SK-N-SH (cell line): ENCODE measurements at regions not wholly inside any gene's neighbourhood (a gene's known extent, or its start where the extent isn't known, plus 50 kb on each side); places are given as distances from the start of the nearest gene placed in this dataset.

Source experiments
- CTCF ChIP-seq: fragments of 200-600 bp; sonication (generic); IDR thresholded peaks from 2 replicates; pipeline ENCODE4 v1.6.1; 2017; ENCODE audit warnings: antibody characterized with exemption, mild to moderate bottlenecking, moderate library complexity
- EP300 ChIP-seq, 2 experiments: IDR thresholded peaks; 2 replicates each; pipeline versions ENCODE4 v1.4.0 to v1.6.1; 2012; ENCODE audit warnings: borderline replicate concordance in 1 of 2, low read depth in 1 of 2, low read length in 1 of 2
- FOXJ3 ChIP-seq: sonication (generic); formaldehyde crosslinking; IDR thresholded peaks from 2 replicates; pipeline ENCODE4 v1.5.1; 2020; ENCODE audit warnings: mild to moderate bottlenecking, missing genetic modification reagents
- JUND ChIP-seq: IDR thresholded peaks from 2 replicates; pipeline ENCODE4 v1.4.0; 2012
- MAX ChIP-seq: IDR thresholded peaks from 2 replicates; pipeline ENCODE4 v1.4.0; 2012; ENCODE audit warnings: low read depth
- RAD21 ChIP-seq: IDR thresholded peaks from 2 replicates; pipeline ENCODE4 v1.6.1; 2012; ENCODE audit warnings: mild to moderate bottlenecking, low read length
- RCOR1 ChIP-seq: fragments of 150-350 bp; IDR thresholded peaks from 2 replicates; pipeline ENCODE4 v1.6.1; 2017; ENCODE audit warnings: antibody characterized with exemption, low read length
- SIN3A ChIP-seq: IDR thresholded peaks from 2 replicates; pipeline ENCODE4 v1.6.1; 2012; ENCODE audit warnings: low read depth, mild to moderate bottlenecking, low read length, moderate library complexity, borderline replicate concordance
- SMC3 ChIP-seq: IDR thresholded peaks from 2 replicates; pipeline ENCODE4 v1.6.1; 2012; ENCODE audit warnings: low read depth, low read length, improper control_type of control experiment

- no peak for TF ChIP-seq CTCF
- TF ChIP-seq RAD21: no peak
- TF ChIP-seq EP300 (IDR thresholded peaks at IDR 0.05; ENCODE audit: borderline replicate concordance in 1 of 2, low read depth in 1 of 2, low read length in 1 of 2): no peak
- TF ChIP-seq FOXJ3: no peak
- TF ChIP-seq SIN3A: no peak
- TF ChIP-seq JUND: no peak
- no peak for TF ChIP-seq MAX
- no peak for TF ChIP-seq RCOR1
- TF ChIP-seq SMC3: no peak
Observed at GRCh38 chr22:26953012-26953883, 295.9 kb downstream of the MIAT start.
